ENCODE measurements at regions not wholly inside any gene's neighbourhood (a gene's known extent, or its start where the extent isn't known, plus 50 kb on each side); places are given as distances from the start of the nearest gene placed in this dataset.

- H3K4me3 ChIP-seq (ENCODE audit: low read length), result no peak overlapping the region
- H3K4me1 ChIP-seq (ENCODE audit: insufficient read depth, low read length), result peaks cover 24% of the 10 kb centered on the region
- H3K27me3 ChIP-seq (ENCODE audit: insufficient read depth, low read length), result no peaks in the 10 kb centered on the region
- H3K9me3 ChIP-seq (ENCODE audit: insufficient read depth, low read depth, low read length), result no peaks in the 10 kb centered on the region
- H3K27ac ChIP-seq (ENCODE audit: low read depth, low read length), result no peak overlapping the region
- WGBS, result no CpG with 5 or more reads among the region's 4 CpGs
- H3K36me3 ChIP-seq (ENCODE audit: insufficient read depth, low read length), result no peaks in the 10 kb centered on the region
- no peak overlapping the region for H3K9ac ChIP-seq (ENCODE audit: low read depth, low read length)
Measured at GRCh38 chr4:120525106-120525505, 397.4 kb downstream of the PRDM5 start.

- no peak overlapping the region for H3K9ac ChIP-seq (ENCODE audit: low read depth, low read length)
- H3K27ac ChIP-seq (ENCODE audit: low read depth, low read length), result peak overlapping the region; percentile 60; the same call in 1 of the 2 replicates
- no peaks in the 10 kb centered on the region for H3K9me3 ChIP-seq (ENCODE audit: insufficient read depth, low read depth, low read length)
- peaks cover 24% of the 10 kb centered on the region for H3K4me1 ChIP-seq (ENCODE audit: insufficient read depth, low read length)
- H3K4me3 ChIP-seq (ENCODE audit: low read length), result 0 out of 2 replicates have a peak overlapping the region, but pooled peaks have one; percentile 15
- no peaks in the 10 kb centered on the region for H3K36me3 ChIP-seq (ENCODE audit: insufficient read depth, low read length)
- no peaks in the 10 kb centered on the region for H3K27me3 ChIP-seq (ENCODE audit: insufficient read depth, low read length)
- 34% methylated on average over 2 of the region's 2 CpGs for WGBS
Measured at GRCh38 chr4:120524237-120524636, 398.3 kb downstream of the PRDM5 start.

- Histone ChIP-seq H3K27me3 (ENCODE audit: insufficient read depth, low read length) (no peaks in the 10 kb centered on the region), H3K4me1 (ENCODE audit: insufficient read depth, low read length) (peaks cover 31% of the 10 kb centered on the region), H3K36me3 (ENCODE audit: insufficient read depth, low read length) (no peaks in the 10 kb centered on the region), H3K9ac (ENCODE audit: low read depth, low read length) (no peak overlapping the region), H3K9me3 (ENCODE audit: insufficient read depth, low read depth, low read length) (no peaks in the 10 kb centered on the region), H3K27ac (ENCODE audit: low read depth, low read length) (no peak overlapping the region), H3K4me3 (ENCODE audit: low read length) (no peak overlapping the region)
- 93% methylated on average over 2 of the region's 2 CpGs for WGBS
Measured at GRCh38 chr4:120520761-120521160, 401.8 kb downstream of the PRDM5 start.

GRCh38 chr4:120517966-120518365, 404.6 kb downstream of the PRDM5 start:
- no peak overlapping the region for H3K27ac ChIP-seq (ENCODE audit: low read depth, low read length)
- H3K9me3 ChIP-seq (ENCODE audit: insufficient read depth, low read depth, low read length), result no peaks in the 10 kb centered on the region
- no peaks in the 10 kb centered on the region for H3K27me3 ChIP-seq (ENCODE audit: insufficient read depth, low read length)
- no peak overlapping the region for H3K9ac ChIP-seq (ENCODE audit: low read depth, low read length)
- no peaks in the 10 kb centered on the region for H3K36me3 ChIP-seq (ENCODE audit: insufficient read depth, low read length)
- H3K4me1 ChIP-seq (ENCODE audit: insufficient read depth, low read length), result peaks cover 12% of the 10 kb centered on the region; the same call in 1 of the 2 replicates
- H3K4me3 ChIP-seq (ENCODE audit: low read length), result no peak overlapping the region
- WGBS, result 92% methylated on average over 3 of the region's 3 CpGs

GRCh38 chr4:120509719-120510118, 412.8 kb downstream of the PRDM5 start:
- no peaks in the 10 kb centered on the region for H3K27me3 ChIP-seq (ENCODE audit: insufficient read depth, low read length)
- no peaks in the 10 kb centered on the region for H3K36me3 ChIP-seq (ENCODE audit: insufficient read depth, low read length)
- H3K27ac ChIP-seq (ENCODE audit: low read depth, low read length), result no peak overlapping the region
- no peak overlapping the region for H3K4me3 ChIP-seq (ENCODE audit: low read length)
- H3K9me3 ChIP-seq (ENCODE audit: insufficient read depth, low read depth, low read length), result no peaks in the 10 kb centered on the region
- no peak overlapping the region for H3K9ac ChIP-seq (ENCODE audit: low read depth, low read length)
- 92% methylated on average over 1 of the region's 1 CpG for WGBS
- no peaks in the 10 kb centered on the region; the same call in 1 of the 2 replicates for H3K4me1 ChIP-seq (ENCODE audit: insufficient read depth, low read length)

GRCh38 chr4:120509222-120509621, 413.3 kb downstream of the PRDM5 start:
- Histone ChIP-seq H3K36me3 (ENCODE audit: insufficient read depth, low read length) (no peaks in the 10 kb centered on the region), H3K4me1 (ENCODE audit: insufficient read depth, low read length) (no peaks in the 10 kb centered on the region; the same call in 1 of the 2 replicates), H3K27ac (ENCODE audit: low read depth, low read length) (no peak overlapping the region), H3K4me3 (ENCODE audit: low read length) (no peak overlapping the region), H3K9ac (ENCODE audit: low read depth, low read length) (no peak overlapping the region), H3K9me3 (ENCODE audit: insufficient read depth, low read depth, low read length) (no peaks in the 10 kb centered on the region), H3K27me3 (ENCODE audit: insufficient read depth, low read length) (no peaks in the 10 kb centered on the region)
- 48% methylated on average over 4 of the region's 4 CpGs for WGBS

- H3K27ac ChIP-seq (ENCODE audit: low read depth, low read length), result no peak overlapping the region
- H3K9me3 ChIP-seq (ENCODE audit: insufficient read depth, low read depth, low read length), result no peaks in the 10 kb centered on the region
- H3K36me3 ChIP-seq (ENCODE audit: insufficient read depth, low read length), result no peaks in the 10 kb centered on the region
- H3K4me3 ChIP-seq (ENCODE audit: low read length), result no peak overlapping the region
- WGBS, result 93% methylated on average over 1 of the region's 1 CpG
- H3K4me1 ChIP-seq (ENCODE audit: insufficient read depth, low read length), result no peaks in the 10 kb centered on the region; the same call in 1 of the 2 replicates
- H3K27me3 ChIP-seq (ENCODE audit: insufficient read depth, low read length), result no peaks in the 10 kb centered on the region
- no peak overlapping the region for H3K9ac ChIP-seq (ENCODE audit: low read depth, low read length)
Measured at GRCh38 chr4:120508036-120508435, 414.5 kb downstream of the PRDM5 start.

- H3K36me3 ChIP-seq (ENCODE audit: insufficient read depth, low read length), result no peaks in the 10 kb centered on the region
- no peaks in the 10 kb centered on the region for H3K27me3 ChIP-seq (ENCODE audit: insufficient read depth, low read length)
- no peak overlapping the region for H3K27ac ChIP-seq (ENCODE audit: low read depth, low read length)
- no peak overlapping the region for H3K4me3 ChIP-seq (ENCODE audit: low read length)
- no peak overlapping the region for H3K9ac ChIP-seq (ENCODE audit: low read depth, low read length)
- no peaks in the 10 kb centered on the region; the same call in 1 of the 2 replicates for H3K4me1 ChIP-seq (ENCODE audit: insufficient read depth, low read length)
- H3K9me3 ChIP-seq (ENCODE audit: insufficient read depth, low read depth, low read length), result no peaks in the 10 kb centered on the region
- WGBS, result 96% methylated on average over 1 of the region's 1 CpG
Measured at GRCh38 chr4:120506536-120506935, 416.0 kb downstream of the PRDM5 start.

GRCh38 chr4:120498678-120499077, 423.8 kb downstream of the PRDM5 start:
- Histone ChIP-seq H3K4me1 (ENCODE audit: insufficient read depth, low read length) (no peaks in the 10 kb centered on the region), H3K27me3 (ENCODE audit: insufficient read depth, low read length) (no peaks in the 10 kb centered on the region), H3K4me3 (ENCODE audit: low read length) (no peak overlapping the region), H3K36me3 (ENCODE audit: insufficient read depth, low read length) (no peaks in the 10 kb centered on the region), H3K9me3 (ENCODE audit: insufficient read depth, low read depth, low read length) (no peaks in the 10 kb centered on the region), H3K9ac (ENCODE audit: low read depth, low read length) (no peak overlapping the region), H3K27ac (ENCODE audit: low read depth, low read length) (no peak overlapping the region)
- 93% methylated on average over 1 of the region's 1 CpG for whole genome bisulfite sequencing

GRCh38 chr4:120491481-120491880, 424.8 kb upstream of the MAD2L1 start:
- H3K27me3 ChIP-seq (ENCODE audit: insufficient read depth, low read length), result no peaks in the 10 kb centered on the region
- no peaks in the 10 kb centered on the region for H3K4me1 ChIP-seq (ENCODE audit: insufficient read depth, low read length)
- H3K36me3 ChIP-seq (ENCODE audit: insufficient read depth, low read length), result no peaks in the 10 kb centered on the region
- no peaks in the 10 kb centered on the region for H3K9me3 ChIP-seq (ENCODE audit: insufficient read depth, low read depth, low read length)
- H3K4me3 ChIP-seq (ENCODE audit: low read length), result no peak overlapping the region
- WGBS, result 89% methylated on average over 3 of the region's 3 CpGs
- H3K9ac ChIP-seq (ENCODE audit: low read depth, low read length), result no peak overlapping the region
- no peak overlapping the region for H3K27ac ChIP-seq (ENCODE audit: low read depth, low read length)

GRCh38 chr4:120481756-120482155, 415.1 kb upstream of the MAD2L1 start:
- Histone ChIP-seq H3K36me3 (ENCODE audit: insufficient read depth, low read length) (no peaks in the 10 kb centered on the region), H3K4me3 (ENCODE audit: low read length) (no peak overlapping the region), H3K9me3 (ENCODE audit: insufficient read depth, low read depth, low read length) (no peaks in the 10 kb centered on the region), H3K27ac (ENCODE audit: low read depth, low read length) (no peak overlapping the region), H3K27me3 (ENCODE audit: insufficient read depth, low read length) (no peaks in the 10 kb centered on the region), H3K4me1 (ENCODE audit: insufficient read depth, low read length) (no peaks in the 10 kb centered on the region), H3K9ac (ENCODE audit: low read depth, low read length) (no peak overlapping the region)
- WGBS, result 85% methylated on average over 3 of the region's 3 CpGs

All from HUES64 (cell line).